ENCODE measurements at regions not wholly inside any gene's neighbourhood (a gene's known extent, or its start where the extent isn't known, plus 50 kb on each side); places are given as distances from the start of the nearest gene placed in this dataset.

DNA sequence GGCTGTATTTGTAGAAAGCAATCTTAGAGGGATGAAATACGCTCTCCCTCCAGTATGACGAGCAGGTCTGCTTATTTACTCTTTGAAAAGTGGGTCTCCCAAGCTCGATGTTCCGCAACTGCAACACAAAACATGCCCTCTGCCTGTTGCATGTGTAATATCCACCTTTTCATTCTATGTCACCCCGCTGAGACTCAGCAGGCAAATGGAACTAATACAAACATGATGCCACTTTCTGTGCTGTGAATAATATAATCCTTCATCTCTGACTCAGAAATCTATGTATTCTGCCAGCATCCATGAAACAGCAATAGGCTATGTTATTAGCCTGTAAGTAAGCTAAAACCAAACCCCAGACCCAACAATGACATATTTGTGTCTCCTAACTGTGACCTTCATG, 200.8 kb upstream of the TMCO5A start:
- no peak overlapping the region for H3K4me3 ChIP-seq (ENCODE audit: low read depth, low read length)
- H3K36me3 ChIP-seq (ENCODE audit: insufficient read depth, low read length): no peaks in the 10 kb centered on the region
- H3K27ac ChIP-seq (ENCODE audit: low read depth, low read length): no peak overlapping the region
- H3K27me3 ChIP-seq (ENCODE audit: insufficient read depth, low read length): peaks cover 62% of the 10 kb centered on the region
- H3K79me2 ChIP-seq (ENCODE audit: control insufficient read depth, insufficient read depth, low read length, unreplicated experiment): no peaks in the 10 kb centered on the region
- no peak overlapping the region for H2AFZ ChIP-seq (ENCODE audit: low read length, unreplicated experiment)
- no peaks in the 10 kb centered on the region for H3K4me1 ChIP-seq (ENCODE audit: control insufficient read depth, insufficient read depth, low read length, unreplicated experiment)

DNA sequence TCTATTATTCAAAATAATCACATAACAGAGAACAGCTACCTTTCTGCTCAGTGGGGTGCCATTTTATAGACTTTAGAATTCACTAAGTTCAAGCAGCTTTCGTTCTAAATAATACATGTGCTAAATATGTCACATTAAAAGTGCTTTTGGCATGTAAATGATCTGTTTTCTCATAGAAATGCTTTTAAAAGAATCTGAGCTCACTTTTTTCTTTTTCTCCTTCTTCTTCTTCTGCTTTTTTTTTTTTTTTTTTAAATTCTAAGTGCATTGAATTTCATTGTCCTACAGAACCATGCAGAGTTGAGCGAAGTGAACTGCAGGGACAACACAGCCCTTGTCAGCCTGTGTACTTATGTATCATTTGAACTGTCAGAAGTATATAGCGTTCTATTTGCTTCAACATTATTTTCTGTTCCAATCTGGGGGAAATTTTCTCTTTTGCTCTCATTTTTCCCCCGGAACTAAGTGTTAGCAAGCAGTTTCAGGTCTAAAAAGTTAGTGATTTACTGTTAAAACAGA, 193.8 kb upstream of the TMCO5A start:
- Histone ChIP-seq H2AFZ (ENCODE audit: low read length, unreplicated experiment) (no peak overlapping the region), H3K79me2 (ENCODE audit: control insufficient read depth, insufficient read depth, low read length, unreplicated experiment) (no peaks in the 10 kb centered on the region), H3K27me3 (ENCODE audit: insufficient read depth, low read length) (peaks cover 59% of the 10 kb centered on the region), H3K4me3 (ENCODE audit: low read depth, low read length) (no peak overlapping the region), H3K4me1 (ENCODE audit: control insufficient read depth, insufficient read depth, low read length, unreplicated experiment) (no peaks in the 10 kb centered on the region), H3K36me3 (ENCODE audit: insufficient read depth, low read length) (no peaks in the 10 kb centered on the region), H3K27ac (ENCODE audit: low read depth, low read length) (no peak overlapping the region)

DNA sequence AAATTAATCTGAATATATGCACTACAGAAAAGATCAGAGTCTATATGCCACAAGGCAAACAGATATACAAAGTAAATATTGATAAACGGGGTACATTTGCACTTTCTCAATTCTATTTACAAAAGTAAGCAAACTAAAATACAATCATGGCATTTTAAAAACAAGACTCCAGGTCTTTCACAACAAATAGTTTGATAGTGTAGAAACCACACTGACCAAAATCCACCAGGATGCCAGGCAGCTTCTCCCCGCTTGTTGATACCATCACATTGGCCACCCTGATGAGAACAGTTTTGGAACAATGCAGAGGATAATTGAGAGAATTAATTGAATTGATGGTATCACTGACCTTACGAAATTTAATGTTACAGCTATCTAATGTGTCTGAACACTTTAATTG, 190.6 kb upstream of the TMCO5A start:
- H3K27ac ChIP-seq (ENCODE audit: low read depth, low read length): no peak overlapping the region
- no peak overlapping the region for H2AFZ ChIP-seq (ENCODE audit: low read length, unreplicated experiment)

DNA sequence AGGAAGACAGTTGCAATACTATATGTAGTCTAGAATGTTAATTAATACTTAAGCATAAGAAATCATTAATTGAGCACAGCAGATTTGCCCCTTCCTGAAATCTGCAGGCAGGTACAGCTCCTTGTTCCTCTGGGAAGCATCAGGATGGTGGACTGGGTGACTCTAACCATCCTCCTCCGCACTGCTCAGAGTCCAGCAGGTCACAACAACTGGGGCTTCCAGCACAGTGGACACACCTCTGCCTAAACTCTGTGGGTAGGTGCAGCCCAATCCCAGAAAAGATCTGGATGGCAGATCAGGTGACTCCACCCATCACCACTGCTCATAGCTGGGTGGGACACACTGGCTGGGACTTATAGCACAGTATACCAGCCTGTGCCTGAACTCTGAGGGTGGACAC, 189.9 kb upstream of the TMCO5A start:
- H3K27me3 ChIP-seq (ENCODE audit: insufficient read depth, low read length): peaks cover 29% of the 10 kb centered on the region
- no peak overlapping the region for H2AFZ ChIP-seq (ENCODE audit: low read length, unreplicated experiment)
- no peak overlapping the region for H3K4me3 ChIP-seq (ENCODE audit: low read depth, low read length)
- H3K4me1 ChIP-seq (ENCODE audit: control insufficient read depth, insufficient read depth, low read length, unreplicated experiment): no peaks in the 10 kb centered on the region
- no peaks in the 10 kb centered on the region for H3K36me3 ChIP-seq (ENCODE audit: insufficient read depth, low read length)
- no peak overlapping the region for H3K27ac ChIP-seq (ENCODE audit: low read depth, low read length)
- no peaks in the 10 kb centered on the region for H3K79me2 ChIP-seq (ENCODE audit: control insufficient read depth, insufficient read depth, low read length, unreplicated experiment)

More for the DNA sequence above, 190.6 kb upstream of the TMCO5A start:
- Histone ChIP-seq H3K79me2 (ENCODE audit: control insufficient read depth, insufficient read depth, low read length, unreplicated experiment) (no peaks in the 10 kb centered on the region), H3K27me3 (ENCODE audit: insufficient read depth, low read length) (peaks cover 33% of the 10 kb centered on the region), H3K36me3 (ENCODE audit: insufficient read depth, low read length) (no peaks in the 10 kb centered on the region), H3K4me1 (ENCODE audit: control insufficient read depth, insufficient read depth, low read length, unreplicated experiment) (no peaks in the 10 kb centered on the region), H3K4me3 (ENCODE audit: low read depth, low read length) (no peak overlapping the region)

DNA sequence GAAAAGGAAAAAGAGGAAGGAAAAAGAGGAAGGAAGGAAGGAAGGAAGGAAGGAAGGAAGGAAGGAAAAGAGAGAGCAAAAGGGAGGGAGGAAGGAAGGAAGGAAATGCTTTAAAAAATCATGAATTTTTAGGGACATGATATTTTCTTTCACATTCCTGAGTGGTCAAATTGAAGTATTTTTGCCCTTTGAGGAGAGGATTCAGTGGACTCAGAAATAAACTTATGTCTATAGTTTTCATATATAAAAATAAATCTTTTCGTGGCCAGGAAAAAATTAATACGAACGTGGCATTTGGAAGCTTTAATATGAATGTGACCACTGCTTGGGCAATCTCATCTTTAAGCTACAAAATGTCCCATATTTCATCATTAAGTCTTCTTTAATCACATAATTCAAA, 183.0 kb upstream of the TMCO5A start:
- Histone ChIP-seq H3K36me3 (ENCODE audit: insufficient read depth, low read length) (no peaks in the 10 kb centered on the region), H3K27me3 (ENCODE audit: insufficient read depth, low read length) (peaks cover 11% of the 10 kb centered on the region; the same call in 1 of the 2 replicates), H2AFZ (ENCODE audit: low read length, unreplicated experiment) (no peak overlapping the region), H3K4me3 (ENCODE audit: low read depth, low read length) (no peak overlapping the region), H3K4me1 (ENCODE audit: control insufficient read depth, insufficient read depth, low read length, unreplicated experiment) (no peaks in the 10 kb centered on the region), H3K27ac (ENCODE audit: low read depth, low read length) (no peak overlapping the region), H3K79me2 (ENCODE audit: control insufficient read depth, insufficient read depth, low read length, unreplicated experiment) (no peaks in the 10 kb centered on the region)

DNA sequence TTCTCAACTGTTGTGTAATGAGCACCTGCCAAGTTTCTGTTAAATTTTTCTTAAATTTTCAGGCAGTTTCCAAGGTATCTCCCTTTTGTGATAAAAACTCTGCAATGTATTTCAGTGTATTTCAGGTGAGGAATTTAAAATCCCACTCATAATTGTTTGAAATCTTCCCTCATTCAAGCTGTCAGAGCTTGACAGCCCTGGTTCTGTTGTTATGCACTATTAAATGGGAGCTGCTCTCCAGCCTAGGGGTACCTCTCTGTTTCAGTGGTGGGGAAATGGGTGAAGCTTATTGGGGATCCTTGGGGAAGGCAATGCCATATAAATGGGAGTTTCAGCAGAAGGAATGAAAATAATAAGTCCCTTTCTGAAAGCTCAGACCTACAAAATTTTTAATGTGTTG, 178.0 kb upstream of the TMCO5A start:
- Histone ChIP-seq H3K79me2 (ENCODE audit: control insufficient read depth, insufficient read depth, low read length, unreplicated experiment) (no peaks in the 10 kb centered on the region), H3K27me3 (ENCODE audit: insufficient read depth, low read length) (peaks cover 16% of the 10 kb centered on the region; the same call in 1 of the 2 replicates), H3K27ac (ENCODE audit: low read depth, low read length) (no peak overlapping the region), H2AFZ (ENCODE audit: low read length, unreplicated experiment) (no peak overlapping the region), H3K4me1 (ENCODE audit: control insufficient read depth, insufficient read depth, low read length, unreplicated experiment) (no peaks in the 10 kb centered on the region), H3K36me3 (ENCODE audit: insufficient read depth, low read length) (no peaks in the 10 kb centered on the region), H3K4me3 (ENCODE audit: low read depth, low read length) (no peak overlapping the region)

DNA sequence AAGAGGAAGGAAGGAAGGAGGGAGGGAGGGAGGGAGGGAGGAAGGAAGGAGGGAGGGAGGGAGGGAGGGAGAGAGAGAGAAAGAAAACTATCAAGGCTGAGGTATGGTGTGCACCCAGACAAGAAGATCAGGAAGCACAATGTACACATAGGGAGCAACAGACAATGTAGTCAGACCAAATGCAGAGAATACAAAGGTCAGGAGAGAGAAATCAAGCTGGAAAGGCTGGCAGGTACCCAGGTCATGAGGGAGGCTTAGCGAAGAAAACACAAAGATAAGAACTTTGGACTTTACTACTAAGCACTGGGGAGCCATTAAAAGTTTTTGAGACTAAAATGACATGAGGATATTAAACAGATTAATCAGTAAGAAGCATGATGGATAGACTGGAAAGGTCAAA, 176.0 kb upstream of the TMCO5A start:
- H3K79me2 ChIP-seq (ENCODE audit: control insufficient read depth, insufficient read depth, low read length, unreplicated experiment): no peaks in the 10 kb centered on the region
- peaks cover 16% of the 10 kb centered on the region; the same call in 1 of the 2 replicates for H3K27me3 ChIP-seq (ENCODE audit: insufficient read depth, low read length)
- no peaks in the 10 kb centered on the region for H3K36me3 ChIP-seq (ENCODE audit: insufficient read depth, low read length)
- no peak overlapping the region for H3K4me3 ChIP-seq (ENCODE audit: low read depth, low read length)
- H3K4me1 ChIP-seq (ENCODE audit: control insufficient read depth, insufficient read depth, low read length, unreplicated experiment): no peaks in the 10 kb centered on the region
- H3K27ac ChIP-seq (ENCODE audit: low read depth, low read length): no peak overlapping the region
- no peak overlapping the region for H2AFZ ChIP-seq (ENCODE audit: low read length, unreplicated experiment)

DNA sequence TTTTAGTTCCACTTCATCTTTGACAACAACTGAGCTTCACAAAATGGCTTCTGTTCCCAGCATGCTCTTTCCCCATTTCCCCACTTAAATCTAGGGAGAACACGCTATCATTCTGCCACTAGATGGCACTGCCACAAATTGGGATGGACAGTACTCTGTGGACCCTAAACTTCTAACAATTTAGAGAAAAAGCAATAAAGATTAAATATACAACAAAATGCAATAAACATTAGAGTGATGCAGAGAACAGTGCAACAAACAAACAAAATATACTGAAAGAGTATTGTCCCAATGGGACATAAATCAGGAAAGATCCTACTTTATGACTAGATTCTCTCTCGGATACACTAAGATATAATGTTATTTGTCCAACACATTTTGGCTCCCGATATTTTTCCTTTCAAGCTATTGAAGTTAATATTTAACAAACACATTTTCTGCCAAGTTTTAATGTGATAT, 169.7 kb upstream of the TMCO5A start:
- Histone ChIP-seq H3K79me2 (ENCODE audit: control insufficient read depth, insufficient read depth, low read length, unreplicated experiment) (no peaks in the 10 kb centered on the region), H2AFZ (ENCODE audit: low read length, unreplicated experiment) (peak overlapping the region; percentile 100), H3K27ac (ENCODE audit: low read depth, low read length) (no peak overlapping the region), H3K4me1 (ENCODE audit: control insufficient read depth, insufficient read depth, low read length, unreplicated experiment) (peaks cover 3% of the 10 kb centered on the region), H3K4me3 (ENCODE audit: low read depth, low read length) (peak overlapping the region; percentile 18; the same call in 1 of the 2 replicates), H3K27me3 (ENCODE audit: insufficient read depth, low read length) (no peaks in the 10 kb centered on the region), H3K36me3 (ENCODE audit: insufficient read depth, low read length) (no peaks in the 10 kb centered on the region)

DNA sequence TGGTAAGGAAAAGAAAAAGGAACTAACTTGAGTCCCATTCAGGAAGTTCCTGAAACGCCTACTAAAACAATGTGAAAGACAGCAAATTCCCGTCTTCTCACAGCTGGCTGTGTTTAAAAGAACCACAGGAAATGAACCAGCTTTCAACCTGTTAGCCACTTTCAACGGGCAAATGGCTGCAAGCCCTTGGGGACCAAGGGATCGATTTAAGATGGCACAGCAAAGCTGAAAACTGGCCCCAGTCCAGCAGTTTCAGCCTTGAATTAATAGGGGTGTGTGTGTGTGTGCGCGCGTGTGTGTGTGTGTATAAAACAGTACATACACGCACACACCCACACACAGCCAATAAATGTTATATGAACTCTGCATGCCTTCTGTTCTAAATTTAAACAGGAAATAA, 168.7 kb upstream of the TMCO5A start:
- H3K4me1 ChIP-seq (ENCODE audit: control insufficient read depth, insufficient read depth, low read length, unreplicated experiment): peaks cover 3% of the 10 kb centered on the region

DNA sequence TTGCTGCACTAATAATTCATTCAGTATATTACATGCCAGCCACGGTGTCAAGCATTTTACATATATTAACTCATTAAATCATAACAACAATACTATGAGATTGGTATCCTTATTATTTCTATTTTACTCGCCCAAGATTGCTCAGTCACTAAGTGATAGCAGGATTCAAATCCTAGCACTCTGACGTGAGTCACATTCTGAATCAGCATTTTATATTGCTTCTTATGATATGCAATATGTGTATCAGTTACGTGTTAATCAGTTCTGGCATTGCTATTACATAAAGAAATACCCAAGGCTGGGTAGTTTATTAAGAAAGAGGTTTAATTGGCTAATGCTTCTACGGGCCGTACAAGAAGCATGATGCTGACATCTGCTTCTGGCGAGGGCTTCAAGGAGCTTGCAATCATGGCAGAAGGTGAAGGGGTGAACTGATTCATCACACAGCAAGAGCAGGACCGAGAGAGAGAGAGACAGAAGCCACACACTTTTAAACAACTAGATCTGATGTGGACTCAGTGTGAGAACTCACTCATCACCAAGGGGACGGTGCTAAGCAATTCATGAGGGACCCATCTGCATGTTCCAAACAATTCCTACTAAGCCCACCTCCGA, 166.5 kb upstream of the TMCO5A start:
- no peak overlapping the region for H3K4me3 ChIP-seq (ENCODE audit: low read depth, low read length)
- no peak overlapping the region for H2AFZ ChIP-seq (ENCODE audit: low read length, unreplicated experiment)

More for the DNA sequence above, 168.7 kb upstream of the TMCO5A start:
- Histone ChIP-seq H3K27ac (ENCODE audit: low read depth, low read length) (no peak overlapping the region), H3K36me3 (ENCODE audit: insufficient read depth, low read length) (no peaks in the 10 kb centered on the region), H3K79me2 (ENCODE audit: control insufficient read depth, insufficient read depth, low read length, unreplicated experiment) (no peaks in the 10 kb centered on the region), H3K4me3 (ENCODE audit: low read depth, low read length) (no peak overlapping the region), H2AFZ (ENCODE audit: low read length, unreplicated experiment) (no peak overlapping the region), H3K27me3 (ENCODE audit: insufficient read depth, low read length) (no peaks in the 10 kb centered on the region)

DNA sequence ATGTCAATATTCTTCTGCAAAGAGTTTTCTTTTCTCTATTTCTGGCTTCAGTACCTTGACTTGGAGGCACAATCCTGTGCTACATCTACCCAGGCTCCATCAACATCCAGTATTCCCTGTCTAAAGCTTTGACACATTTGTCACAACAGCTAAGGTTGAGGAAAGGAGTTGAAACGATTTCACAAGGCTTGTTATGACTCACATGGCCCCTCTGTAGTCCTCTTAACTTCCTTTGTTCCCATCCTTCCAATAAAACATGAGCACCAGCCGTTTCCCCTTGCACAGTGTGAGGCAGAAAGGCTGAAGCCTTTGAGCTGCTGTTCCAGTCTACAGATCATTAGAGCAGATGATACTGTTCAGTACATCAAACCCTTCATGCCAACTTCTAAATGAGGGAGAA, 163.0 kb upstream of the TMCO5A start:
- H3K27ac ChIP-seq (ENCODE audit: low read depth, low read length): no peak overlapping the region
- no peaks in the 10 kb centered on the region for H3K27me3 ChIP-seq (ENCODE audit: insufficient read depth, low read length)
- peaks cover 30% of the 10 kb centered on the region for H3K4me1 ChIP-seq (ENCODE audit: control insufficient read depth, insufficient read depth, low read length, unreplicated experiment)
- no peaks in the 10 kb centered on the region for H3K79me2 ChIP-seq (ENCODE audit: control insufficient read depth, insufficient read depth, low read length, unreplicated experiment)
- H2AFZ ChIP-seq (ENCODE audit: low read length, unreplicated experiment): no peak overlapping the region
- H3K4me3 ChIP-seq (ENCODE audit: low read depth, low read length): no peak overlapping the region
- H3K36me3 ChIP-seq (ENCODE audit: insufficient read depth, low read length): no peaks in the 10 kb centered on the region

More for the DNA sequence above, 166.5 kb upstream of the TMCO5A start:
- H3K4me1 ChIP-seq (ENCODE audit: control insufficient read depth, insufficient read depth, low read length, unreplicated experiment): peaks cover 17% of the 10 kb centered on the region
- no peaks in the 10 kb centered on the region for H3K27me3 ChIP-seq (ENCODE audit: insufficient read depth, low read length)
- no peaks in the 10 kb centered on the region for H3K36me3 ChIP-seq (ENCODE audit: insufficient read depth, low read length)
- no peak overlapping the region for H3K27ac ChIP-seq (ENCODE audit: low read depth, low read length)
- no peaks in the 10 kb centered on the region for H3K79me2 ChIP-seq (ENCODE audit: control insufficient read depth, insufficient read depth, low read length, unreplicated experiment)

Measured in ACC112 (cell line).